Colonic mucosa (tissue), 4 donors: ENCODE measurements at regions not wholly inside any gene's neighbourhood (a gene's known extent, or its start where the extent isn't known, plus 50 kb on each side); places are given as distances from the start of the nearest gene placed in this dataset.
"Not testable (repeated sequence)": the region's sequence is repeated elsewhere in the genome, so short reads cannot be mapped to it uniquely, and the experiment has no call there.

Experiments used
- DNase-seq: peaks from one replicate; pipeline ENCODE4 v3.0.0-alpha.2; 2020
- H3K27ac ChIP-seq: fragments of 200-600 bp; one replicate; pipeline ENCODE4 v1.8.0; 2021
- H3K27me3 ChIP-seq: fragments of 200-600 bp; one replicate; pipeline ENCODE4 v1.8.0; 2021
- H3K36me3 ChIP-seq: fragments of 200-600 bp; one replicate; pipeline ENCODE4 v1.8.0; 2021
- H3K4me1 ChIP-seq: fragments of 200-600 bp; one replicate; pipeline ENCODE4 v1.8.0; 2021; ENCODE audit warnings: mild to moderate bottlenecking
- H3K4me3 ChIP-seq: fragments of 200-600 bp; one replicate; pipeline ENCODE4 v1.8.0; 2021
- H3K9ac ChIP-seq, 2 donors: one replicate each; pipeline ENCODE4 v1.7.0; 2013; ENCODE audit warnings: control low read depth in 2 of 2, low read depth in 2 of 2, low read length in 2 of 2
- H3K9me3 ChIP-seq: fragments of 200-600 bp; one replicate; pipeline ENCODE4 v1.8.0; 2021
- CTCF ChIP-seq: fragments of 200-600 bp; IDR thresholded peaks from one replicate; pipeline ENCODE4 v1.8.0; 2022; ENCODE audit warnings: antibody characterized with exemption, mild to moderate bottlenecking
- intact Hi-C: fragments of 100-400 bp; cut with DNase I; formaldehyde crosslinking; loops from one replicate; pipeline ENCODE4 v1.14.1; 2022
- donor health status: healthy.
- donor health status: DM: no; HTN: no; CAD: no.
- donor health status: DM: no; HTN: no; CAD: no.

GRCh38 chrX:906586-906985, 276.0 kb downstream of the SHOX start:
- no peak for TF ChIP-seq CTCF

DNA sequence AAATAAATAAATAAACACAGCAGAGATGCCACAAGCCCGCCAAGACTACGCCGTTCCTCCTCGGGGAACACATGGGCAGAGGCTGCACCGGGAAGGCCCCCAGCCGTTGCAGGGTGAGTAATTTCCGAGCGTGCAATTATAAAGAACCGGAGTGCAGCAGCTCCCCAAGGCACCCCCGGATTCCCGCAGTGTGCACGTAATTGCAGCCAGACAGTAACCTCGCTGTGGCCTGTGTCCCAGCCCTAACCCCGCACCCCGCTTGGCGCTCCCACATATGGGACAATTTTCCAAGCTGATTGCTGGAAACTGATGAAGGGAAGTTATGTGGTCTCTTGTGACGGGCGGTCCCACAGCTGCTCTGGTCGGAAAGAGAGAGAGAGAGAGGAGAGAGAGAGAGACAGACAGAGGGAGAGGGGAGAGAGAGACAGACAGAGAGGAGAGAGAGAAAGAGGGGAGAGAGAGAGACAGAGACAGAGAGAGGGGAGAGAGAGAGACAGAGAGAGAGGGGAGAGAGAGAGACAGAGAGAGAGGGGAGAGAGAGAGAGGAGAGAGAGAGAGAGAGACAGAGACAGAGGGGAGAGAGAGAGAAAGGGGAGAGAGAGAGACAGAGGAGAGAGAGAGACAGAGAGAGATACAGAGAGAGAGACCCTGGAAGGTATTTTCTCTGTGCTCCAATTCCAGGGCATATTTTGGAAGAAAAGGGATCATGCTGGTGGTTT, 275.4 kb downstream of the SHOX start:
- Histone ChIP-seq H3K27ac (no peak overlapping the region), H3K27me3 (no peaks in the 10 kb centered on the region), H3K9me3 (no peaks in the 10 kb centered on the region), H3K36me3 (no peaks in the 10 kb centered on the region), H3K9ac (no peak overlapping the region), H3K4me1 (no peaks in the 10 kb centered on the region), H3K4me3 (no peak overlapping the region)
- TF ChIP-seq CTCF, result no peak
- intact Hi-C loops, result no loop called here
- no peak for DNase-seq

More at GRCh38 chrX:906586-906985, 276.0 kb downstream of the SHOX start:
- Histone ChIP-seq H3K27ac (no peak overlapping the region), H3K9me3 (no peaks in the 10 kb centered on the region), H3K9ac (no peak overlapping the region), H3K4me1 (no peaks in the 10 kb centered on the region), H3K27me3 (no peaks in the 10 kb centered on the region), H3K4me3 (no peak overlapping the region), H3K36me3 (no peaks in the 10 kb centered on the region)
- intact Hi-C loops, result no loop called here
- no peak for DNase-seq

DNA sequence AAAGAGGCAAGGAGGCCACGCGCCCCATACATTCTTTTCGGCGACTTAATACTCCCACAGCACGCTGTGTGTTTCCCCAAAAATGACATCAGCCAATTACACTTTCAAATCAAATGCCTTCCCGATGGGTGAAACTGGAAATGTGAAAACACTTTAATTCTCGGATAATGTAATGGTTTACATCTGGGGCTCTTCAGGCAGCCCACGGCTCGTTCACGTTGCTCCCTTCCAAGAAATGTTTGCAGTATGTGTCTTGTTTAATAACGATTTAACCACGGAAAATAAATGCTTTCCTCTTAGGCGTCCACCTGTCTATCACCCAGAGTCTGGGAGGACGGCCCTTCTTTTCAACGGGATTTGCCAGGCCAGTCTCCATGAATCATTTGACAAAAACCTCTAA, 272.5 kb downstream of the SHOX start:
- no peaks in the 10 kb centered on the region for H3K4me1 ChIP-seq
- no peak overlapping the region for H3K27ac ChIP-seq
- intact Hi-C loops, result no loop called here
- no peak for DNase-seq
- no peaks in the 10 kb centered on the region for H3K27me3 ChIP-seq
- H3K4me3 ChIP-seq, result no peak overlapping the region
- TF ChIP-seq CTCF, result no peak
- H3K9me3 ChIP-seq, result no peaks in the 10 kb centered on the region
- H3K36me3 ChIP-seq, result no peaks in the 10 kb centered on the region
- H3K9ac ChIP-seq, result no peak overlapping the region

DNA sequence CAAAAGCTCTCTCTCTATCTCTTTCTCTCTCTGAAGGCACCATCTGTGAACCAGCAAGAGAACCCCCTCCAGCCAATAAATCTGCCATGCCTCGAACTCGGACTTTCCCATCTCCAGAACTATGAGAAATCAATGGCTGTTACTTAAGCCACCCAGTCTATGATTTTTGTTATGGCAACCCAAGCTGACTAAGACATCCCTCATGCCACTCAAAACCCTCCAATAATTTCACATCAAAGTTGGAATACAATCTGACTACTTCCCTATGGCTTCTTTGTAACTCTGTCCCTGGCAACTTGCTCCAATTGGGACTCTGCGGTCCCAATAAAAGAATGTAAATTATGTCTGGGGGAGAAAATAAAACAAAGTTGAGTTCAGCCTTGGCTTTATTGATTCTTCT, 265.7 kb downstream of the SHOX start:
- DNase-seq, result no peak
- Histone ChIP-seq H3K36me3 (no peaks in the 10 kb centered on the region), H3K27me3 (no peaks in the 10 kb centered on the region), H3K9me3 (no peaks in the 10 kb centered on the region), H3K4me3 (no peak overlapping the region), H3K27ac (no peak overlapping the region), H3K4me1 (no peaks in the 10 kb centered on the region), H3K9ac (no peak overlapping the region)
- TF ChIP-seq CTCF, result no peak
- intact Hi-C loops, result no loop called here

GRCh38 chrX:889966-890651, 259.5 kb downstream of the SHOX start:
- Histone ChIP-seq H3K9ac (no peak overlapping the region), H3K9me3 (no peaks in the 10 kb centered on the region), H3K4me3 (no peak overlapping the region), H3K27ac (no peak overlapping the region), H3K4me1 (no peaks in the 10 kb centered on the region), H3K36me3 (no peaks in the 10 kb centered on the region), H3K27me3 (no peaks in the 10 kb centered on the region)
- intact Hi-C loops, result no loop called here
- no peak for TF ChIP-seq CTCF
- no peak for DNase-seq

- intact Hi-C loops, H3K9me3 ChIP-seq: not testable (repeated sequence)
Measured at GRCh38 chrX:887724-888123, 257.1 kb downstream of the SHOX start.

More at GRCh38 chrX:887724-888123, 257.1 kb downstream of the SHOX start:
- H3K27me3 ChIP-seq, H3K36me3 ChIP-seq, H3K9ac ChIP-seq, DNase-seq, H3K27ac ChIP-seq, H3K4me3 ChIP-seq, H3K4me1 ChIP-seq: not testable (repeated sequence)
